ENCODE measurements at regions not wholly inside any gene's neighbourhood (a gene's known extent, or its start where the extent isn't known, plus 50 kb on each side); places are given as distances from the start of the nearest gene placed in this dataset.

- TF ChIP-seq CTCF (IDR thresholded peaks at IDR 0.05; ENCODE audit: insufficient read depth, low read depth, low read length) (no peak), EZH2 (IDR thresholded peaks at IDR 0.05; ENCODE audit: insufficient read depth, low read length) (no peak)
These were observed 56.8 kb upstream of the SLC30A10 start for GRCh38 chr1:219985169-219985568.

Measured in astrocyte (in vitro differentiated cells and primary cell).